ENCODE measurements at regions not wholly inside any gene's neighbourhood (a gene's known extent, or its start where the extent isn't known, plus 50 kb on each side); places are given as distances from the start of the nearest gene placed in this dataset.

- no peak for TF ChIP-seq CTCF (IDR thresholded peaks at IDR 0.05; ENCODE audit: extremely low read depth in 1 of 2, insufficient read depth in 1 of 2, low read depth in 1 of 2, low read length in 2 of 2)
- no peak for TF ChIP-seq EZH2 (IDR thresholded peaks at IDR 0.05; ENCODE audit: borderline replicate concordance, low read depth, low read length, severe bottlenecking)
- TF ChIP-seq POLR2A (IDR thresholded peaks at IDR 0.05; ENCODE audit: low read depth, low read length): no peak
These were observed 1050.4 kb downstream of the MAT2B start for GRCh38 chr5:164555809-164556208.

All from endothelial cell of umbilical vein (primary cell).